ENCODE measurements at regions not wholly inside any gene's neighbourhood (a gene's known extent, or its start where the extent isn't known, plus 50 kb on each side); places are given as distances from the start of the nearest gene placed in this dataset.
A peak's percentile ranks its signal among the peaks of the same experiment; 100 is the strongest.

GRCh38 chr13:44104197-44104490, 224.4 kb downstream of the LACC1 start:
- WGBS, 2 donors: 36 to 71% methylated on average over 2 of the region's 2 CpGs
- DNase-seq: no peak
- Histone ChIP-seq H3K36me3 (no peaks in the 10 kb centered on the region), H3K4me1 (peaks cover 0 to 11% (median 4%) of the 10 kb centered on the region in 4 donors), H3K27me3 (no peaks in the 10 kb centered on the region), H3K4me3 (no peak overlapping the region), H3K9me3 (peaks cover 0 to 6% (median 0%) of the 10 kb centered on the region in 4 donors), H3K27ac (no peak overlapping the region)
- TF ChIP-seq, protein P1, sequence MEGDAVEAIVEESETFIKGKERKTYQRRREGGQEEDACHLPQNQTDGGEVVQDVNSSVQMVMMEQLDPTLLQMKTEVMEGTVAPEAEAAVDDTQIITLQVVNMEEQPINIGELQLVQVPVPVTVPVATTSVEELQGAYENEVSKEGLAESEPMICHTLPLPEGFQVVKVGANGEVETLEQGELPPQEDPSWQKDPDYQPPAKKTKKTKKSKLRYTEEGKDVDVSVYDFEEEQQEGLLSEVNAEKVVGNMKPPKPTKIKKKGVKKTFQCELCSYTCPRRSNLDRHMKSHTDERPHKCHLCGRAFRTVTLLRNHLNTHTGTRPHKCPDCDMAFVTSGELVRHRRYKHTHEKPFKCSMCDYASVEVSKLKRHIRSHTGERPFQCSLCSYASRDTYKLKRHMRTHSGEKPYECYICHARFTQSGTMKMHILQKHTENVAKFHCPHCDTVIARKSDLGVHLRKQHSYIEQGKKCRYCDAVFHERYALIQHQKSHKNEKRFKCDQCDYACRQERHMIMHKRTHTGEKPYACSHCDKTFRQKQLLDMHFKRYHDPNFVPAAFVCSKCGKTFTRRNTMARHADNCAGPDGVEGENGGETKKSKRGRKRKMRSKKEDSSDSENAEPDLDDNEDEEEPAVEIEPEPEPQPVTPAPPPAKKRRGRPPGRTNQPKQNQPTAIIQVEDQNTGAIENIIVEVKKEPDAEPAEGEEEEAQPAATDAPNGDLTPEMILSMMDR (IDR thresholded peaks at IDR 0.05): no peak
- TF ChIP-seq POLR2AphosphoS5 (IDR thresholded peaks at IDR 0.05): no peak
- no peak for TF ChIP-seq POLR2A (IDR thresholded peaks at IDR 0.05)
- no peak for TF ChIP-seq EP300 (IDR thresholded peaks at IDR 0.05)
- intact Hi-C loops (cut with DNase I): no loop called here

- no peaks in the 10 kb centered on the region for H3K27me3 ChIP-seq
- 67 to 81% methylated on average over 5 of the region's 5 CpGs for WGBS, 2 donors
- no peak for DNase-seq
- peaks cover 0 to 11% (median 4%) of the 10 kb centered on the region in 4 donors for H3K4me1 ChIP-seq
- peaks cover 0 to 6% (median 0%) of the 10 kb centered on the region in 4 donors for H3K9me3 ChIP-seq
- no peak overlapping the region for H3K27ac ChIP-seq
- no peak overlapping the region for H3K4me3 ChIP-seq
- intact Hi-C loops (cut with DNase I): no loop called here
- no peaks in the 10 kb centered on the region for H3K36me3 ChIP-seq
- TF ChIP-seq EP300 (IDR thresholded peaks at IDR 0.05) (no peak), POLR2A (IDR thresholded peaks at IDR 0.05) (no peak), POLR2AphosphoS5 (IDR thresholded peaks at IDR 0.05) (no peak)
- TF ChIP-seq, protein P1 (IDR thresholded peaks at IDR 0.05): no peak
Observed at GRCh38 chr13:44104969-44105368, 225.3 kb downstream of the LACC1 start.

DNA sequence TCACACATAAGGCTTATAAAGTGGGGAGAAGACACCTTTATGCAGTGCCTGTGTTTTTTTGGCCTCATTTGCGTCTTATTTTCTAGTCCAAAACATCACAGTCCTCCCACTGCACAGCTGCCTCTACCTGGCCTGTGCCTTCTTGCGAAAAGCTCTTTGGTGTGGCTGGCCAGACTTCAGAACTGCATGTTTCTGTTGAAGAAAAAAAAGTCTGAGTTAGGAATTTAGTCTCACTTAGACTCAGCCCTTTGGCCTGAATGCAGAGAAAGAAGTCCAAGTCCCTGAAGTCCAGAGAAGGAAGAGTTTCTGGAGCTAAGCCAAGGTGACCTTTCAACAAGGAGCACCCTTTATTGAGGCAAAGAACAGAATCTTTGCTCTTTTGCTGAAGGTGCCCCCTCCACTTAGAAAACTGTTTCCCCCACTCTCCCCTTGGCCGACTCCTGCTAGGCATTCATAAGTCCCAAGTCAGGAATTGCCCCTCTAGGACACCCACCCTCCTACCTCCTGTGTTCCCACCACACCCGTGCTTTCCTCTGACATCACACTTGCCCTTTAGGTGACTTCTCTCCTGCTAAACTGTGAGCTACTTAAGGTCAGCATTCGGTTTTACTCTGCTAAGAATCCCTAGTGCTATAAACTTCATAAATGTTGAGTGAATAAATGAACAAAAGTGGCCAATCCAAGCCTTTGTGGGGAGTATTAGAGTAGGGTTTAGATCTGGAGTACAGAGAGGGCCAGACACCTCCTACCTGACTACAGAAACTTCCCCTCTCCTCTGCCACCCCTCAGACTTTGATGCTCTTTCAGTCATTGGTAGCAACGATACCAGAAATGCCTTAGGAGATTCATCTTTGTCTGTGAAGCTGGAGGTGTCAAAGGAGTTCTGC, 226.8 kb downstream of the LACC1 start:
- H3K4me3 ChIP-seq: no peak overlapping the region
- H3K4me1 ChIP-seq: peaks cover 0 to 11% (median 4%) of the 10 kb centered on the region in 4 donors
- WGBS, 2 donors: 67 to 72% methylated on average over 6 of the region's 6 CpGs
- peak overlapping the region in 1 of 4 donors; percentile 50 for H3K27ac ChIP-seq
- no peak for DNase-seq
- TF ChIP-seq POLR2A (IDR thresholded peaks at IDR 0.05) (no peak), POLR2AphosphoS5 (IDR thresholded peaks at IDR 0.05) (no peak), EP300 (IDR thresholded peaks at IDR 0.05) (no peak)
- TF ChIP-seq, protein P1 (IDR thresholded peaks at IDR 0.05): no peak
- no peaks in the 10 kb centered on the region for H3K27me3 ChIP-seq
- intact Hi-C loops (cut with DNase I): no loop called here
- H3K9me3 ChIP-seq: peaks cover 0 to 6% (median 0%) of the 10 kb centered on the region in 4 donors
- H3K36me3 ChIP-seq: no peaks in the 10 kb centered on the region

DNA sequence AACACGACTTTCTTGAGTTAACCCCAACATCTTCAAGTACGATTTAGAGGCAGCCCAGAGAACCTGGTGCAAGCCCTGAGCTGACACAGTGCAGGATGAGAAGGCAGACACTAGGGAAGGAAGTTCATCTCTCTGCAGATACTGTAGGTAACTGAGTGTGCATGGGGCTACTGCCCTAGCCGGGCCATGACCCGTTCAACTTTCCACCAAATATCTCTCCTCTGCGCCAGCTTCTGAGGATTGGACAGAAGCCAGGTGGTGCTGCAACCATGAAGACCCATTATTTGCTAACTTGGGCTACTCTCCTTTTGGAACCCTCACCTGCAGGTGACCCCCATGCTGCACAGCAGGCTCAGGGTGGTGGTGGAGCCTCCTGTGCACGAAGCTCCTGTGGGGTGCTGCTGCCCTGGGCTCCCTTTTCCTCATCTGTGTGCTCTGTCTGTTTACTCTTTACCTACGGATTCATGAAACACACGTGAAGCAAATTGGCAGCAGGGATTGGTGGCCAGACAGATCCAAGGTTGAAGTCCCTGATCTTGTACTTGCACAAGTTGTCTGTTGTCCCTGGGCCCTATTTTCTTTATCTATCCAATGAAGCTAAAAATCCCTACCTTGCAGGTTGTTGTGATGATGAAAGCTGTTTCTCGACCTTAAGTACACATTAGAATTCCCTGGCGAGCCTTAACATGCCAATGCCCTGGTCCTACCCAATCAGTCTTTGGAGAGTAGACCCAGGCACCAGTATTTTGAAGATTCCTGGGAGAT, 227.8 kb downstream of the LACC1 start:
- no peak for DNase-seq
- intact Hi-C loops (cut with DNase I): no loop called here
- no peak overlapping the region for H3K27ac ChIP-seq
- TF ChIP-seq POLR2A (IDR thresholded peaks at IDR 0.05): no peak
- TF ChIP-seq POLR2AphosphoS5 (IDR thresholded peaks at IDR 0.05): no peak
- no peak for TF ChIP-seq EP300 (IDR thresholded peaks at IDR 0.05)
- TF ChIP-seq, protein P1 (IDR thresholded peaks at IDR 0.05): no peak
- 46 to 77% methylated on average over 10 of the region's 10 CpGs for WGBS, 2 donors
- peaks cover 0 to 11% (median 4%) of the 10 kb centered on the region in 4 donors for H3K4me1 ChIP-seq
- no peak overlapping the region for H3K4me3 ChIP-seq
- H3K36me3 ChIP-seq: no peaks in the 10 kb centered on the region
- no peaks in the 10 kb centered on the region for H3K27me3 ChIP-seq
- H3K9me3 ChIP-seq: no peaks in the 10 kb centered on the region

Measured in sigmoid colon (tissue), 6 donors.